ENCODE measurements at regions not wholly inside any gene's neighbourhood (a gene's known extent, or its start where the extent isn't known, plus 50 kb on each side); places are given as distances from the start of the nearest gene placed in this dataset.

GRCh38 chr16:52174168-52174567 is 372.8 kb downstream of the TOX3 start:
- no peak overlapping the region for H2AFZ ChIP-seq (replicated peaks; ENCODE audit: low read length, poor library complexity)
- H3K9me1 ChIP-seq (ENCODE audit: insufficient read depth, low read length) = no peaks in the 10 kb centered on the region
- no peak overlapping the region for H3K14ac ChIP-seq (replicated peaks; ENCODE audit: low read depth, low read length)
- CTCF ChIA-PET = no interaction called here
- H2AK9ac ChIP-seq (replicated peaks; ENCODE audit: low read depth, low read length, poor library complexity) = no peak overlapping the region
- H3K27me3 ChIP-seq (ENCODE audit: control insufficient read depth, insufficient read depth, low read length) = no peaks in the 10 kb centered on the region
- no peak overlapping the region for H3K4ac ChIP-seq (ENCODE audit: low read depth, low read length)
- no peak overlapping the region for H2BK15ac ChIP-seq (ENCODE audit: low read depth, low read length)
- H2BK20ac ChIP-seq (ENCODE audit: low read depth, low read length) = no peak overlapping the region
- H3K18ac ChIP-seq (ENCODE audit: low read depth, low read length) = no peak overlapping the region
- H3K56ac ChIP-seq (ENCODE audit: extremely low read depth, insufficient read depth, low read length) = no peak overlapping the region
- no peaks in the 10 kb centered on the region for H3K79me1 ChIP-seq (ENCODE audit: low read depth in 1 of 2, low read length in 2 of 2)
- no peak overlapping the region for H3K23ac ChIP-seq (ENCODE audit: low read depth, low read length)
- in situ Hi-C loops (cut with MboI; ENCODE audit: low sequenced_read_pairs) = no loop called here
- no peak overlapping the region for H3K4me3 ChIP-seq (ENCODE audit: insufficient read depth, low read depth, low read length)
- H2AK5ac ChIP-seq (ENCODE audit: low read depth, low read length) = no peak overlapping the region
- no peaks in the 10 kb centered on the region for H3K36me3 ChIP-seq (ENCODE audit: control insufficient read depth, insufficient read depth, low read length)
- H4K8ac ChIP-seq (ENCODE audit: low read depth in 2 of 2, low read length in 2 of 2) = no peak overlapping the region
- no peak overlapping the region for H2BK5ac ChIP-seq (ENCODE audit: low read depth, low read length, poor library complexity, severe bottlenecking)
- no TSS peak for BruUV-seq (replicated peaks)
- H3K9ac ChIP-seq (ENCODE audit: low read depth, low read length) = no peak overlapping the region
- no peak overlapping the region for H3K27ac ChIP-seq (ENCODE audit: insufficient read depth, low read length)
- no CpG with 5 or more reads among the region's 2 CpGs for WGBS, 2 experiments (ENCODE audit: extremely low coverage in 2 of 2, insufficient read length in 1 of 2)
- intact Hi-C loops (cut with micrococcal nuclease) = no loop called here
- H4K91ac ChIP-seq (ENCODE audit: insufficient read depth, low read depth, low read length) = no peak overlapping the region
- H4K20me1 ChIP-seq (ENCODE audit: insufficient read depth, low read length) = no peaks in the 10 kb centered on the region
- H3K4me2 ChIP-seq (ENCODE audit: low read depth, low read length) = no peak overlapping the region
- DNase-seq (no peak), ATAC-seq (ENCODE audit: low read depth) (no peak)
- H2BK120ac ChIP-seq (ENCODE audit: low read depth, low read length) = no peak overlapping the region
- no peak overlapping the region for H4K5ac ChIP-seq (ENCODE audit: low read depth, low read length)
- TF ChIP-seq MAFK (IDR thresholded peaks at IDR 0.05; ENCODE audit: low read depth, low read length) (no peak), NFE2L2 (IDR thresholded peaks at IDR 0.05; ENCODE audit: low read depth, low read length) (no peak), CEBPB (IDR thresholded peaks at IDR 0.05; ENCODE audit: low read depth, low read length) (no peak), CHD1 (IDR thresholded peaks at IDR 0.05; ENCODE audit: low read depth, low read length) (no peak), RCOR1 (IDR thresholded peaks at IDR 0.05; ENCODE audit: insufficient replicate concordance, low read length) (no peak), ELK1 (IDR thresholded peaks at IDR 0.05; ENCODE audit: borderline replicate concordance, low read depth, low read length) (no peak), MAZ (IDR thresholded peaks at IDR 0.05; ENCODE audit: borderline replicate concordance, low read depth, low read length) (no peak), RFX5 (IDR thresholded peaks at IDR 0.05; ENCODE audit: low read depth, low read length) (no peak), MXI1 (IDR thresholded peaks at IDR 0.05; ENCODE audit: borderline replicate concordance, low read depth, low read length) (no peak), FOS (IDR thresholded peaks at IDR 0.05; ENCODE audit: low read depth, low read length) (no peak), BHLHE40 (IDR thresholded peaks at IDR 0.05; ENCODE audit: low read depth, low read length) (no peak)
- TF ChIP-seq, protein P1, sequence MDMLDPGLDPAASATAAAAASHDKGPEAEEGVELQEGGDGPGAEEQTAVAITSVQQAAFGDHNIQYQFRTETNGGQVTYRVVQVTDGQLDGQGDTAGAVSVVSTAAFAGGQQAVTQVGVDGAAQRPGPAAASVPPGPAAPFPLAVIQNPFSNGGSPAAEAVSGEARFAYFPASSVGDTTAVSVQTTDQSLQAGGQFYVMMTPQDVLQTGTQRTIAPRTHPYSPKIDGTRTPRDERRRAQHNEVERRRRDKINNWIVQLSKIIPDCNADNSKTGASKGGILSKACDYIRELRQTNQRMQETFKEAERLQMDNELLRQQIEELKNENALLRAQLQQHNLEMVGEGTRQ (IDR thresholded peaks at IDR 0.05; ENCODE audit: low read depth, low read length) = no peak
- TF ChIP-seq, protein P2, sequence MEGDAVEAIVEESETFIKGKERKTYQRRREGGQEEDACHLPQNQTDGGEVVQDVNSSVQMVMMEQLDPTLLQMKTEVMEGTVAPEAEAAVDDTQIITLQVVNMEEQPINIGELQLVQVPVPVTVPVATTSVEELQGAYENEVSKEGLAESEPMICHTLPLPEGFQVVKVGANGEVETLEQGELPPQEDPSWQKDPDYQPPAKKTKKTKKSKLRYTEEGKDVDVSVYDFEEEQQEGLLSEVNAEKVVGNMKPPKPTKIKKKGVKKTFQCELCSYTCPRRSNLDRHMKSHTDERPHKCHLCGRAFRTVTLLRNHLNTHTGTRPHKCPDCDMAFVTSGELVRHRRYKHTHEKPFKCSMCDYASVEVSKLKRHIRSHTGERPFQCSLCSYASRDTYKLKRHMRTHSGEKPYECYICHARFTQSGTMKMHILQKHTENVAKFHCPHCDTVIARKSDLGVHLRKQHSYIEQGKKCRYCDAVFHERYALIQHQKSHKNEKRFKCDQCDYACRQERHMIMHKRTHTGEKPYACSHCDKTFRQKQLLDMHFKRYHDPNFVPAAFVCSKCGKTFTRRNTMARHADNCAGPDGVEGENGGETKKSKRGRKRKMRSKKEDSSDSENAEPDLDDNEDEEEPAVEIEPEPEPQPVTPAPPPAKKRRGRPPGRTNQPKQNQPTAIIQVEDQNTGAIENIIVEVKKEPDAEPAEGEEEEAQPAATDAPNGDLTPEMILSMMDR (conservative IDR thresholded peaks at IDR 0.05; ENCODE audit: low read depth, low read length) = no peak
- POLR2A ChIA-PET (ENCODE audit: unreplicated experiment) = no interaction called here
- no peaks in the 10 kb centered on the region for H3K4me1 ChIP-seq (ENCODE audit: control insufficient read depth, insufficient read depth, low read length)
- no peaks in the 10 kb centered on the region; the same call in 1 of the 2 replicates for H3K9me3 ChIP-seq (ENCODE audit: control insufficient read depth, insufficient read depth, low read length)
- dilution Hi-C loops (cut with HindIII; ENCODE audit: low sequenced_read_pairs, unreplicated experiment) = no loop called here

All from IMR-90 (cell line).